AG10803 (cell line): ENCODE measurements at regions not wholly inside any gene's neighbourhood (a gene's known extent, or its start where the extent isn't known, plus 50 kb on each side); places are given as distances from the start of the nearest gene placed in this dataset.

Experiments
- DNase-seq: peaks from one replicate; pipeline ENCODE4 v3.0.0; 2010; ENCODE audit warnings: low read depth
- H3K4me3 ChIP-seq: 2 replicates; pipeline ENCODE4 v1.5.1; 2011; ENCODE audit warnings: mild to moderate bottlenecking, low read length, control low read depth
- CTCF ChIP-seq: conservative IDR thresholded peaks from 2 replicates; pipeline ENCODE4 v1.5.1; 2011; ENCODE audit warnings: mild to moderate bottlenecking, low read length, control low read depth, inconsistent platforms

DNA sequence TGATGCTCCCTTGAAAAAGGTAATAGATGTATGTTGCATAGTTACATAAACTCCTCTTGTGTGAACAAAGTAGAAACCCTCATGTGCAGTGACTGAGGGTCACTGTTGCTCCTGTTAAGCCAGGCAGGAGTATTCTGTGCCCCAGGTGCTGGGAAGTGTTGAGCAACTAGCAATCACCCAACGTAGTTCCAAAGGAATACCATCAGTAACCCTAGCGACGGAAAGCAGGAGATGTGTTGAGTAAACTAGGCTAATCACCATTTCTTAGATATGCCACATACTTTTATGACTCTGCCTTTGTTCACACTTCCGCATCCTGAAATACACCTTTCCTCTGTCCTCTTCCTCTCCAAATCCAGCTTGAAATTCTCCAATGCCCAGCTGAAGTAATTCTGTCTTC is 50.9 kb upstream of the TAB3 start:
- H3K4me3 ChIP-seq, result no peak overlapping the region
- TF ChIP-seq CTCF, result no peak
- no peak for DNase-seq
